ENCODE measurements at regions not wholly inside any gene's neighbourhood (a gene's known extent, or its start where the extent isn't known, plus 50 kb on each side); places are given as distances from the start of the nearest gene placed in this dataset.
"Not testable (repeated sequence)": the region's sequence is repeated elsewhere in the genome, so short reads cannot be mapped to it uniquely, and the experiment has no call there.

GRCh38 chr6:132140189-132140588 is 189.0 kb upstream of the CCN2 start:
- DNase-seq (ENCODE audit: low read depth): no peak

GRCh38 chr6:132139611-132140010 is 188.4 kb upstream of the CCN2 start:
- no peak for DNase-seq (ENCODE audit: low read depth)

- DNase-seq (ENCODE audit: low read depth): no peak
Observed at GRCh38 chr6:132136981-132137380, 185.8 kb upstream of the CCN2 start.

- no peak for DNase-seq (ENCODE audit: low read depth)
Observed at GRCh38 chr6:132135409-132135808, 184.2 kb upstream of the CCN2 start.

GRCh38 chr6:132133736-132134445 is 182.7 kb upstream of the CCN2 start:
- DNase-seq (ENCODE audit: low read depth): no peak

GRCh38 chr6:132132924-132133639 is 181.9 kb upstream of the CCN2 start:
- DNase-seq (ENCODE audit: low read depth): no peak

- DNase-seq (ENCODE audit: low read depth): peak; percentile 20
Observed at GRCh38 chr6:132132422-132132821, 181.2 kb upstream of the CCN2 start.

GRCh38 chr6:132131758-132132157 is 180.6 kb upstream of the CCN2 start:
- peak; percentile 86 for DNase-seq (ENCODE audit: low read depth)

- DNase-seq (ENCODE audit: low read depth): no peak
Observed at GRCh38 chr6:132131351-132131750, 180.2 kb upstream of the CCN2 start.

GRCh38 chr6:132130626-132131298 is 179.6 kb upstream of the CCN2 start:
- DNase-seq (ENCODE audit: low read depth): no peak

- DNase-seq (ENCODE audit: low read depth): no peak
Observed at GRCh38 chr6:132128424-132128823, 177.3 kb upstream of the CCN2 start.

GRCh38 chr6:132126150-132126549 is 175.0 kb upstream of the CCN2 start:
- DNase-seq (ENCODE audit: low read depth): no peak

GRCh38 chr6:132122871-132123270 is 171.7 kb upstream of the CCN2 start:
- peak; percentile 84 for DNase-seq (ENCODE audit: low read depth)

GRCh38 chr6:132122176-132122575 is 171.0 kb upstream of the CCN2 start:
- no peak for DNase-seq (ENCODE audit: low read depth)

- no peak for DNase-seq (ENCODE audit: low read depth)
Observed at GRCh38 chr6:132118144-132118543, 167.0 kb upstream of the CCN2 start.

GRCh38 chr6:132115714-132116366 is 164.7 kb upstream of the CCN2 start:
- DNase-seq (ENCODE audit: low read depth): no peak

GRCh38 chr6:132114201-132114825 is 163.1 kb upstream of the CCN2 start:
- no peak for DNase-seq (ENCODE audit: low read depth)

GRCh38 chr6:132109752-132110151 is 158.6 kb upstream of the CCN2 start:
- not testable (repeated sequence) for DNase-seq (ENCODE audit: low read depth)

- no peak for DNase-seq (ENCODE audit: low read depth)
Observed at GRCh38 chr6:132107896-132108295, 156.7 kb upstream of the CCN2 start.

- no peak for DNase-seq (ENCODE audit: low read depth)
Observed at GRCh38 chr6:132101535-132101934, 150.4 kb upstream of the CCN2 start.

- DNase-seq (ENCODE audit: low read depth): no peak
Observed at GRCh38 chr6:132100388-132100990, 149.3 kb upstream of the CCN2 start.

GRCh38 chr6:132096996-132097395 is 145.8 kb upstream of the CCN2 start:
- DNase-seq (ENCODE audit: low read depth): no peak
